WI38 (cell line): ENCODE measurements at regions not wholly inside any gene's neighbourhood (a gene's known extent, or its start where the extent isn't known, plus 50 kb on each side); places are given as distances from the start of the nearest gene placed in this dataset.

ENCODE experiments used
- H3K4me3 ChIP-seq: 2 replicates; pipeline ENCODE4 v1.5.1; 2011; ENCODE audit warnings: low read depth, mild to moderate bottlenecking, control low read depth, low read length
- CTCF ChIP-seq: IDR thresholded peaks from 2 replicates; pipeline ENCODE4 v1.5.1; 2012; ENCODE audit warnings: low read depth, mild to moderate bottlenecking, control low read depth, low read length

GRCh38 chr20:52500157-52500556, 308.6 kb upstream of the ZFP64 start:
- H3K4me3 ChIP-seq = no peak overlapping the region
- TF ChIP-seq CTCF = no peak

- H3K4me3 ChIP-seq = no peak overlapping the region
- no peak for TF ChIP-seq CTCF
Observed at GRCh38 chr20:52497731-52498130, 306.2 kb upstream of the ZFP64 start.

GRCh38 chr20:52496191-52496590, 304.6 kb upstream of the ZFP64 start:
- H3K4me3 ChIP-seq = no peak overlapping the region
- TF ChIP-seq CTCF = no peak

GRCh38 chr20:52494244-52494643, 302.7 kb upstream of the ZFP64 start:
- H3K4me3 ChIP-seq = peak overlapping the region; percentile 21; the same call in 1 of the 2 replicates
- TF ChIP-seq CTCF = no peak

GRCh38 chr20:52493171-52493721, 301.7 kb upstream of the ZFP64 start:
- TF ChIP-seq CTCF = no peak

GRCh38 chr20:52490711-52491430, 299.3 kb upstream of the ZFP64 start:
- no peak for TF ChIP-seq CTCF
- 0 out of 2 replicates have a peak overlapping the region, but pooled peaks have one; percentile 9 for H3K4me3 ChIP-seq

More at GRCh38 chr20:52493171-52493721, 301.7 kb upstream of the ZFP64 start:
- H3K4me3 ChIP-seq = peak overlapping the region; percentile 36

GRCh38 chr20:52484438-52484837, 292.9 kb upstream of the ZFP64 start:
- TF ChIP-seq CTCF = no peak
- no peak overlapping the region for H3K4me3 ChIP-seq
